A549 (cell line): ENCODE measurements at regions not wholly inside any gene's neighbourhood (a gene's known extent, or its start where the extent isn't known, plus 50 kb on each side); places are given as distances from the start of the nearest gene placed in this dataset.

Experiments
- ATAC-seq, 2 experiments: fragments of 200-7000 bp in 1 of 2; fragments of >200 bp in 1 of 2; cut with Nextera tagmentation in 1 of 2; cut with Tn5 transposase in 1 of 2; 3 replicates each; pipeline versions ENCODE4 v1.8.0 to v1.9.1; 2018 to 2020; ENCODE audit warnings: mild to moderate bottlenecking in 1 of 2, moderate library complexity in 1 of 2
- CTCF ChIA-PET: fragments of 300-600 bp; sonication (Branson Sonifier 250); formaldehyde crosslinking; extraction: SDS; loops from one replicate; lab custom pipeline; 2021; ENCODE audit warnings: antibody characterized with exemption, inconsistent platforms; lab: Yijun Ruan, JAX
- POLR2A ChIA-PET: fragments of 350-600 bp; formaldehyde crosslinking; extraction: SDS; loops from one replicate; lab custom pipeline; 2021; ENCODE audit warnings: antibody characterized with exemption, inconsistent platforms; lab: Yijun Ruan, JAX
- DNase-seq, 2 experiments: peaks; one replicate each; pipeline versions ENCODE4 v3.0.0 to v3.0.0-alpha.2; 2011 to 2016; ENCODE audit warnings: low read depth in 1 of 2, low spot score in 1 of 2
- FAIRE-seq: peaks from 2 replicates; lab custom pipeline; 2011; peaks lifted over from hg19 to GRCh38; lab: Jason Lieb, UNC
- H3K27ac ChIP-seq, 2 experiments: fragments of >200 bp; sonication (Bioruptor Twin); formaldehyde crosslinking; 3 replicates each; pipeline ENCODE4 v1.5.1; 2016 to 2017
- H3K4me1 ChIP-seq: fragments of >200 bp; sonication (Bioruptor Twin); formaldehyde crosslinking; 3 replicates; pipeline ENCODE4 v1.6.1; 2016
- H3K4me2 ChIP-seq: fragments of >200 bp; sonication (Bioruptor Twin); formaldehyde crosslinking; 3 replicates; pipeline ENCODE4 v1.6.1; 2016
- H3K4me3 ChIP-seq: fragments of >200 bp; sonication (Bioruptor Twin); formaldehyde crosslinking; 3 replicates; pipeline ENCODE4 v1.5.1; 2016
- H3K9me3 ChIP-seq: fragments of >200 bp; sonication (Bioruptor Twin); formaldehyde crosslinking; 3 replicates; pipeline ENCODE4 v1.6.1; 2016
- CEBPB ChIP-seq, 2 experiments: fragments of >200 bp in 1 of 2; sonication (Bioruptor Twin) in 1 of 2; formaldehyde crosslinking in 1 of 2; IDR thresholded peaks; 2 replicates each; pipeline ENCODE4 v1.6.1; 2012 to 2016
- EHF ChIP-seq: fragments of 250-450 bp; sonication (Bioruptor Pico); IDR thresholded peaks from 2 replicates; pipeline ENCODE4 v1.5.0; 2020; ENCODE audit warnings: mild to moderate bottlenecking
- EP300 ChIP-seq, 2 experiments: fragments of >200 bp; sonication (Bioruptor Twin); formaldehyde crosslinking; IDR thresholded peaks; 2 replicates in 1 of 2; 3 replicates in 1 of 2; pipeline ENCODE4 v1.6.1; 2016 to 2017
- FOSL2 ChIP-seq, 2 experiments: fragments of 450-650 bp in 1 of 2; fragments of >200 bp in 1 of 2; sonication (Bioruptor Twin) in 1 of 2; formaldehyde crosslinking; IDR thresholded peaks; 2 replicates each; pipeline versions ENCODE4 v1.5.0 to v1.6.1; 2016 to 2020; ENCODE audit warnings: mild to moderate bottlenecking in 1 of 2, moderate library complexity in 1 of 2
- KDM1A ChIP-seq: fragments of 200-600 bp; sonication (generic); IDR thresholded peaks from 2 replicates; pipeline ENCODE4 v1.6.1; 2016; ENCODE audit warnings: low read depth, mild to moderate bottlenecking
- MAZ ChIP-seq: fragments of 150-350 bp; IDR thresholded peaks from 2 replicates; pipeline ENCODE4 v1.6.1; 2014; ENCODE audit warnings: antibody characterized with exemption, low read depth, low read length, borderline replicate concordance
- MYC ChIP-seq: IDR thresholded peaks from 2 replicates; pipeline ENCODE4 v1.6.1; 2012; ENCODE audit warnings: mild to moderate bottlenecking, inconsistent platforms, low read length, improper control_type of control experiment, borderline replicate concordance
- NPAS2 ChIP-seq: fragments of 250-450 bp; sonication (Bioruptor Pico); IDR thresholded peaks from 2 replicates; pipeline ENCODE4 v1.8.0; 2022; ENCODE audit warnings: mild to moderate bottlenecking, moderate library complexity, borderline replicate concordance
- NR3C1 ChIP-seq: fragments of >200 bp; sonication (Bioruptor Twin); formaldehyde crosslinking; IDR thresholded peaks from 3 replicates; pipeline ENCODE4 v1.6.1; 2017
- POLR2AphosphoS2 ChIP-seq: conservative IDR thresholded peaks from 2 replicates; pipeline ENCODE4 v1.6.1; 2012; ENCODE audit warnings: low read length, improper control_type of control experiment, inconsistent platforms
- RAD21 ChIP-seq, 2 experiments: fragments of >200 bp in 1 of 2; sonication (Bioruptor Twin) in 1 of 2; formaldehyde crosslinking in 1 of 2; IDR thresholded peaks in 1 of 2; conservative IDR thresholded peaks in 1 of 2; 2 replicates in 1 of 2; 3 replicates in 1 of 2; pipeline ENCODE4 v1.6.1; 2012 to 2018; ENCODE audit warnings: inconsistent platforms in 1 of 2
- RCOR1 ChIP-seq: fragments of 150-350 bp; IDR thresholded peaks from 2 replicates; pipeline ENCODE4 v1.6.1; 2014; ENCODE audit warnings: antibody characterized with exemption, low read length, low read depth
- SREBF2 ChIP-seq: fragments of 450-650 bp; IDR thresholded peaks from 2 replicates; pipeline ENCODE4 v1.6.1; 2014; ENCODE audit warnings: mild to moderate bottlenecking, moderate library complexity
- TP53 ChIP-seq: fragments of 250-450 bp; sonication (Bioruptor Pico); IDR thresholded peaks from 2 replicates; pipeline ENCODE4 v1.5.0; 2021; ENCODE audit warnings: mild to moderate bottlenecking, moderate library complexity
- WGBS: methylation state at CpG from one replicate; pipeline ENCODE4 v1.1.6; 2017; ENCODE audit errors: missing lambda C conversion rate; 5-methylcytosine and 5-hydroxymethylcytosine counted together
- TF ChIP-seq, protein P1 (sequence below): fragments of >200 bp; sonication (Bioruptor Twin); formaldehyde crosslinking; IDR thresholded peaks from 3 replicates; pipeline ENCODE4 v1.5.1; 2016
- TF ChIP-seq, protein P2 (sequence below): fragments of 450-650 bp; IDR thresholded peaks from 2 replicates; pipeline ENCODE4 v1.6.1; 2014; ENCODE audit warnings: antibody characterized with exemption
- TF ChIP-seq, protein P3 (sequence below): fragments of >200 bp; sonication (Bioruptor Twin); formaldehyde crosslinking; IDR thresholded peaks from 3 replicates; pipeline ENCODE4 v1.6.1; 2016
- TF ChIP-seq, protein P4 (sequence below): IDR thresholded peaks from 2 replicates; pipeline ENCODE4 v1.6.1; 2012

DNA sequence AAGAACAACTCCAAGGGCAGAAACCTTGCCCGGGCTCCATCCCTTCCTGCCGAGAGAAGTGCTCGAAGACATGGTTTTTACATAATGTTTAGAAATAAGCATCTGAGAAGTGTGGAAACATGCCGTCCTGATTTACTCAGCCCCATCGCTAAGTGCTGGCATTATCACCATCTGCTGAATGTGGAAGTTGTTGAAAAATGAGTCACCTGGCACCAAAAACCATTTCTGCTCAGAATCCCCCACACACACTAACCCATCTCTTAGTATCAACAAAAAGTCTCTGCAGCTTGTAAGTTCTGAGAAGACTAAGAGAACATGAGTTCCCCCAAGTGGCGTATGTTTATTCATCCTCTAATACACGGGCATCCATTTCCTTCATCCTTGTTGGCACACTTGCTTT, 51.0 kb upstream of the ARL8B start:
- H3K9me3 ChIP-seq = no peaks in the 10 kb centered on the region
- peak in 1 of 2 experiments; percentile 55; a peak in 3 of 6 replicates for ATAC-seq
- H3K27ac ChIP-seq = no peak overlapping the region
- ChIA-PET CTCF (interaction anchor here (1.4 to 3.1 kb wide), 2 partner anchors 13 to 360 kb away, joined by 5 to 17 read pairs; no protein-coding TSS in a partner anchor), POLR2A (no interaction called here)
- no peak overlapping the region for H3K4me2 ChIP-seq
- WGBS = 49% methylated on average over 7 of the region's 7 CpGs
- no peak for FAIRE-seq
- TF ChIP-seq KDM1A (no peak), CEBPB (IDR thresholded peaks at IDR 0.05) (no peak), FOSL2 (IDR thresholded peaks at IDR 0.05) (no peak), FOSL2 (CRISPR knock-in tag; IDR thresholded peaks at IDR 0.05) (0 out of 2 replicates have a peak, but pooled peaks have one; percentile 8), RAD21 (conservative IDR thresholded peaks at IDR 0.05 in 1 of 2, IDR thresholded peaks at IDR 0.05 in 1 of 2) (peak in 1 of 2 experiments; percentile 14; a peak in 1 of 5 replicates)
- TF ChIP-seq, protein P1, sequence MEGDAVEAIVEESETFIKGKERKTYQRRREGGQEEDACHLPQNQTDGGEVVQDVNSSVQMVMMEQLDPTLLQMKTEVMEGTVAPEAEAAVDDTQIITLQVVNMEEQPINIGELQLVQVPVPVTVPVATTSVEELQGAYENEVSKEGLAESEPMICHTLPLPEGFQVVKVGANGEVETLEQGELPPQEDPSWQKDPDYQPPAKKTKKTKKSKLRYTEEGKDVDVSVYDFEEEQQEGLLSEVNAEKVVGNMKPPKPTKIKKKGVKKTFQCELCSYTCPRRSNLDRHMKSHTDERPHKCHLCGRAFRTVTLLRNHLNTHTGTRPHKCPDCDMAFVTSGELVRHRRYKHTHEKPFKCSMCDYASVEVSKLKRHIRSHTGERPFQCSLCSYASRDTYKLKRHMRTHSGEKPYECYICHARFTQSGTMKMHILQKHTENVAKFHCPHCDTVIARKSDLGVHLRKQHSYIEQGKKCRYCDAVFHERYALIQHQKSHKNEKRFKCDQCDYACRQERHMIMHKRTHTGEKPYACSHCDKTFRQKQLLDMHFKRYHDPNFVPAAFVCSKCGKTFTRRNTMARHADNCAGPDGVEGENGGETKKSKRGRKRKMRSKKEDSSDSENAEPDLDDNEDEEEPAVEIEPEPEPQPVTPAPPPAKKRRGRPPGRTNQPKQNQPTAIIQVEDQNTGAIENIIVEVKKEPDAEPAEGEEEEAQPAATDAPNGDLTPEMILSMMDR = no peak
- peak in 1 of 2 experiments; percentile 33 for DNase-seq
- H3K4me1 ChIP-seq = peaks cover 6% of the 10 kb centered on the region; the same call in 2 of the 3 replicates
- H3K4me3 ChIP-seq = no peak overlapping the region

DNA sequence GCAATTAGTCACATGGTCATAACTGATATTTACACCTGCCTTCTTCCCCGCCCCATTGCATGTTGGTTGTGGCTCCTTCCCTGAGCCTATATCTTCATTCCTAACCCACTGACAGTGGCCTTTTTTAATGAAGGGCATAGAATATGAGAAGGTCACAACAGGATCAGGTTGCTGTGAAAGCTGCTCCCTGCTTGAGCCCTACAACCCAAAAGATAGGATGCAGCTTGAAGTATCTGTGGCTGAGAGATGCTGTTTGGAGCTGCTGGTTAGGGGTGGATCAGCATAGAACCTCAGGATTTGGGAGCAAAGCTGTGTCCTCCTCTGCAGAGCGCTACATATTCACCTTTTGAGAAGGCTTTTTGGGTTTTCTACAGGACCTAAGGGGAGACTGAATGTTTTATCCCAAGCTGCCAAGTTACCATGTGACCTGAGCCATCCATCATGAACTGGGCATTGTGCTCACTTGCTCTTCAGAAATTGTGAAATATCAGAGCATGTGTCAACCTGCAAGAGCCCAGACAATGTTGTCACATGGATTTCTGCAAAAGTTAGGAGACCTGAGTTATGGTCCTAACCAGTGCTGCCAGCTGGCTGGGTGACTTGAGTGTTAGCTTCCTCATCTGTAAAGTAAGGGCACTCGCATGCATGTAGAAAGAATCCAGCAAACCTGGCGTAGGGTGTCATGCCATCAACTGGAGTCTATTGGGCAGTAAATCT, 49.8 kb upstream of the ARL8B start:
- H3K4me2 ChIP-seq = no peak overlapping the region
- peaks cover 6% of the 10 kb centered on the region; the same call in 2 of the 3 replicates for H3K4me1 ChIP-seq
- POLR2A ChIA-PET = interaction anchor here (0.6 kb wide), 1 partner anchor 86 kb away, joined by 3 read pairs; no protein-coding TSS in a partner anchor
- no peak overlapping the region for H3K4me3 ChIP-seq
- H3K27ac ChIP-seq = no peak overlapping the region
- CTCF ChIA-PET = interaction anchor here (1.3 to 3.1 kb wide), 4 partner anchors 11 to 361 kb away, joined by 3 to 17 read pairs (median 4); no protein-coding TSS in a partner anchor
- no peak; a peak in 1 of 6 replicates for ATAC-seq
- no peak for FAIRE-seq
- 79% methylated on average over 4 of the region's 4 CpGs for WGBS
- H3K9me3 ChIP-seq = no peaks in the 10 kb centered on the region
- DNase-seq = no peak
- TF ChIP-seq NR3C1 (no peak), TP53 (no peak), POLR2AphosphoS2 (no peak), MAZ (no peak), EHF (CRISPR knock-in tag) (no peak), SREBF2 (no peak), NPAS2 (CRISPR knock-in tag) (no peak), RCOR1 (no peak), MYC (no peak), EP300 (IDR thresholded peaks at IDR 0.05) (no peak)
- TF ChIP-seq, protein P2, sequence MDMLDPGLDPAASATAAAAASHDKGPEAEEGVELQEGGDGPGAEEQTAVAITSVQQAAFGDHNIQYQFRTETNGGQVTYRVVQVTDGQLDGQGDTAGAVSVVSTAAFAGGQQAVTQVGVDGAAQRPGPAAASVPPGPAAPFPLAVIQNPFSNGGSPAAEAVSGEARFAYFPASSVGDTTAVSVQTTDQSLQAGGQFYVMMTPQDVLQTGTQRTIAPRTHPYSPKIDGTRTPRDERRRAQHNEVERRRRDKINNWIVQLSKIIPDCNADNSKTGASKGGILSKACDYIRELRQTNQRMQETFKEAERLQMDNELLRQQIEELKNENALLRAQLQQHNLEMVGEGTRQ = no peak
- TF ChIP-seq, protein P3, sequence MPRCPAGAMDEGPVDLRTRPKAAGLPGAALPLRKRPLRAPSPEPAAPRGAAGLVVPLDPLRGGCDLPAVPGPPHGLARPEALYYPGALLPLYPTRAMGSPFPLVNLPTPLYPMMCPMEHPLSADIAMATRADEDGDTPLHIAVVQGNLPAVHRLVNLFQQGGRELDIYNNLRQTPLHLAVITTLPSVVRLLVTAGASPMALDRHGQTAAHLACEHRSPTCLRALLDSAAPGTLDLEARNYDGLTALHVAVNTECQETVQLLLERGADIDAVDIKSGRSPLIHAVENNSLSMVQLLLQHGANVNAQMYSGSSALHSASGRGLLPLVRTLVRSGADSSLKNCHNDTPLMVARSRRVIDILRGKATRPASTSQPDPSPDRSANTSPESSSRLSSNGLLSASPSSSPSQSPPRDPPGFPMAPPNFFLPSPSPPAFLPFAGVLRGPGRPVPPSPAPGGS = no peak
- TF ChIP-seq, protein P4, sequence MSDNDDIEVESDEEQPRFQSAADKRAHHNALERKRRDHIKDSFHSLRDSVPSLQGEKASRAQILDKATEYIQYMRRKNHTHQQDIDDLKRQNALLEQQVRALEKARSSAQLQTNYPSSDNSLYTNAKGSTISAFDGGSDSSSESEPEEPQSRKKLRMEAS = no peak
